Endothelial cell of umbilical vein (primary cell): ENCODE measurements at regions not wholly inside any gene's neighbourhood (a gene's known extent, or its start where the extent isn't known, plus 50 kb on each side); places are given as distances from the start of the nearest gene placed in this dataset.

Experiments used
- BruUV-seq: library from RNA; stranded (reverse); fragments of 400-500 nt; replicated peaks from 2 replicates; lab custom pipeline; 2021; lab: Mats Ljungman, UMichigan
- CTCF ChIA-PET: fragments of 300-600, 350-600 bp; sonication (Branson Sonifier 250); formaldehyde crosslinking; loops from one replicate; lab custom pipeline; 2021; ENCODE audit warnings: antibody characterized with exemption, inconsistent platforms; lab: Charles Lee
- POLR2A ChIA-PET: fragments of 300-600, 350-600 bp; sonication (Branson Sonifier 250); formaldehyde crosslinking; loops from one replicate; lab custom pipeline; 2021; ENCODE audit warnings: antibody characterized with exemption, inconsistent platforms; lab: Charles Lee
- DNase-seq: peaks from one replicate; pipeline ENCODE4 v3.0.0-alpha.2; 2011; ENCODE audit warnings: low read depth, low spot score
- FAIRE-seq: peaks from 2 replicates; lab custom pipeline; 2011; peaks lifted over from hg19 to GRCh38; lab: Jason Lieb, UNC
- H2AFZ ChIP-seq: 2 replicates; pipeline ENCODE4 v1.6.0; 2012; ENCODE audit warnings: low read depth, low read length, control low read depth, inconsistent platforms
- H3K27ac ChIP-seq: 2 replicates; pipeline ENCODE4 v1.5.1; 2011; ENCODE audit warnings: low read depth, mild to moderate bottlenecking, control low read depth, low read length, moderate library complexity; ENCODE audit not compliant: insufficient read depth
- H3K27me3 ChIP-seq, 2 experiments: 2 replicates each; pipeline versions ENCODE4 v1.6.0 to v1.6.1; 2011; ENCODE audit warnings: low read length in 2 of 2, mixed read lengths in 1 of 2; ENCODE audit not compliant: control insufficient read depth in 2 of 2, insufficient read depth in 2 of 2
- H3K36me3 ChIP-seq, 2 experiments: 2 replicates in 1 of 2; 3 replicates in 1 of 2; pipeline ENCODE4 v1.5.1; 2011; ENCODE audit warnings: low read length in 2 of 2, mild to moderate bottlenecking in 1 of 2, moderate library complexity in 1 of 2; ENCODE audit not compliant: control insufficient read depth in 2 of 2, insufficient read depth in 2 of 2; ENCODE audit errors: extremely low read depth in 1 of 2
- H3K4me1 ChIP-seq: 3 replicates; pipeline ENCODE4 v1.5.1; 2011; ENCODE audit warnings: mild to moderate bottlenecking, low read length; ENCODE audit not compliant: control insufficient read depth, insufficient read depth; ENCODE audit errors: extremely low read depth
- H3K4me2 ChIP-seq: 2 replicates; pipeline ENCODE4 v1.6.1; 2011; ENCODE audit warnings: low read length, control low read depth, mixed read lengths; ENCODE audit not compliant: insufficient read depth
- H3K4me3 ChIP-seq, 3 experiments: fragments of 200-600 bp in 1 of 3; sonication (generic), shearing (Covaris generic) in 1 of 3; replicated peaks in 1 of 3; 2 replicates each; pipeline ENCODE4 v1.5.1; 2011 to 2016; ENCODE audit warnings: control low read depth in 3 of 3, low read length in 3 of 3, mild to moderate bottlenecking in 2 of 3, inconsistent platforms in 1 of 3, low read depth in 1 of 3, moderate library complexity in 1 of 3; ENCODE audit not compliant: insufficient read depth in 1 of 3
- H3K79me2 ChIP-seq: 2 replicates; pipeline ENCODE4 v1.6.0; 2012; ENCODE audit warnings: low read length, inconsistent platforms; ENCODE audit not compliant: control insufficient read depth, insufficient read depth
- H3K9ac ChIP-seq: replicated peaks from 2 replicates; pipeline ENCODE3; 2011; ENCODE audit warnings: low read length, control low read depth; ENCODE audit not compliant: insufficient read depth; ENCODE audit errors: extremely low read depth
- H3K9me1 ChIP-seq: replicated peaks from 3 replicates; pipeline ENCODE4 v1.6.0; 2011; ENCODE audit warnings: mild to moderate bottlenecking, low read length; ENCODE audit not compliant: control insufficient read depth, insufficient read depth; ENCODE audit errors: extremely low read depth
- H3K9me3 ChIP-seq: replicated peaks from 2 replicates; pipeline ENCODE4 v1.5.1; 2012; ENCODE audit warnings: low read length, inconsistent platforms; ENCODE audit not compliant: control insufficient read depth, insufficient read depth
- H4K20me1 ChIP-seq: replicated peaks from 2 replicates; pipeline ENCODE3; 2011; ENCODE audit warnings: mild to moderate bottlenecking, low read length; ENCODE audit not compliant: control insufficient read depth, insufficient read depth; ENCODE audit errors: extremely low read depth
- EZH2 ChIP-seq: IDR thresholded peaks from 2 replicates; pipeline ENCODE4 v1.6.1; 2012; ENCODE audit warnings: borderline replicate concordance, low read depth, mild to moderate bottlenecking, moderate library complexity, low read length, inconsistent platforms; ENCODE audit not compliant: severe bottlenecking
- FOS ChIP-seq: IDR thresholded peaks from 2 replicates; pipeline ENCODE4 v1.6.1; 2011; ENCODE audit warnings: mild to moderate bottlenecking, low read length, moderate library complexity, borderline replicate concordance; ENCODE audit not compliant: insufficient read depth
- GATA2 ChIP-seq: IDR thresholded peaks from 2 replicates; pipeline ENCODE4 v1.7.0; 2011; ENCODE audit warnings: low read depth, mild to moderate bottlenecking, moderate library complexity, mixed read lengths, low read length; ENCODE audit not compliant: insufficient read length, insufficient read depth
- JUN ChIP-seq: IDR thresholded peaks from 2 replicates; pipeline ENCODE4 v1.6.1; 2011; ENCODE audit warnings: borderline replicate concordance, low read depth; ENCODE audit not compliant: insufficient read length, insufficient read depth
- MYC ChIP-seq: IDR thresholded peaks from one replicate; pipeline ENCODE4 v1.6.1; 2011; ENCODE audit warnings: mild to moderate bottlenecking, low read depth, low read length
- POLR2A ChIP-seq: IDR thresholded peaks from 2 replicates; pipeline ENCODE4 v1.6.1; 2012; ENCODE audit warnings: low read depth, mild to moderate bottlenecking, control low read depth, low read length
- POLR2AphosphoS5 ChIP-seq: IDR thresholded peaks from 2 replicates; pipeline ENCODE4 v1.6.1; 2012; ENCODE audit warnings: low read depth, mild to moderate bottlenecking, control low read depth, low read length, moderate library complexity; ENCODE audit not compliant: insufficient read depth
- dilution Hi-C: fragments of 300-500 bp; cut with MboI; formaldehyde crosslinking; loops from one replicate; pipeline ENCODE4 v1.15.0; 2019; ENCODE audit warnings: low sequenced_read_pairs; ENCODE audit not compliant: extremely low pct_ligation_motif_present
- intact Hi-C: fragments of 100-400 bp; cut with micrococcal nuclease; formaldehyde crosslinking; loops from one replicate; pipeline ENCODE4 v1.10.0; 2022
- TF ChIP-seq, protein P1 (sequence below): IDR thresholded peaks from 2 replicates; pipeline ENCODE4 v1.6.1; 2011; ENCODE audit not compliant: insufficient read depth, insufficient read length
- TF ChIP-seq, protein P2 (sequence below), 2 donors: IDR thresholded peaks; 1 replicate in 1 of 2; 2 replicates in 1 of 2; pipeline ENCODE4 v1.5.1; 2011; ENCODE audit warnings: low read length in 2 of 2, mild to moderate bottlenecking in 2 of 2, moderate library complexity in 2 of 2, control low read depth in 1 of 2, inconsistent platforms in 1 of 2, low read depth in 1 of 2; ENCODE audit not compliant: insufficient read depth in 1 of 2; ENCODE audit errors: extremely low read depth in 1 of 2

GRCh38 chr5:135643881-135644766 lies 65.3 kb upstream of the CXCL14 start:
- Histone ChIP-seq H3K4me3 (no peak overlapping the region), H3K27me3 (peaks cover 0 to 6% of the 10 kb centered on the region in 2 experiments), H3K79me2 (no peaks in the 10 kb centered on the region), H3K36me3 (no peaks in the 10 kb centered on the region), H3K27ac (no peak overlapping the region), H3K4me2 (no peak overlapping the region), H3K9me1 (no peaks in the 10 kb centered on the region), H3K9me3 (no peaks in the 10 kb centered on the region), H2AFZ (no peak overlapping the region), H3K4me1 (no peaks in the 10 kb centered on the region), H3K9ac (no peak overlapping the region), H4K20me1 (no peaks in the 10 kb centered on the region)
- POLR2A ChIA-PET: no interaction called here
- BruUV-seq: no TSS peak
- DNase-seq: no peak
- CTCF ChIA-PET: no interaction called here
- no peak for FAIRE-seq
- intact Hi-C loops (no loop called here), dilution Hi-C loops (no loop called here)
- TF ChIP-seq GATA2 (no peak), MYC (no peak), POLR2A (no peak), EZH2 (no peak), JUN (no peak), POLR2AphosphoS5 (no peak), FOS (no peak)
- TF ChIP-seq, protein P1, sequence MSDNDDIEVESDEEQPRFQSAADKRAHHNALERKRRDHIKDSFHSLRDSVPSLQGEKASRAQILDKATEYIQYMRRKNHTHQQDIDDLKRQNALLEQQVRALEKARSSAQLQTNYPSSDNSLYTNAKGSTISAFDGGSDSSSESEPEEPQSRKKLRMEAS: no peak
- TF ChIP-seq, protein P2, sequence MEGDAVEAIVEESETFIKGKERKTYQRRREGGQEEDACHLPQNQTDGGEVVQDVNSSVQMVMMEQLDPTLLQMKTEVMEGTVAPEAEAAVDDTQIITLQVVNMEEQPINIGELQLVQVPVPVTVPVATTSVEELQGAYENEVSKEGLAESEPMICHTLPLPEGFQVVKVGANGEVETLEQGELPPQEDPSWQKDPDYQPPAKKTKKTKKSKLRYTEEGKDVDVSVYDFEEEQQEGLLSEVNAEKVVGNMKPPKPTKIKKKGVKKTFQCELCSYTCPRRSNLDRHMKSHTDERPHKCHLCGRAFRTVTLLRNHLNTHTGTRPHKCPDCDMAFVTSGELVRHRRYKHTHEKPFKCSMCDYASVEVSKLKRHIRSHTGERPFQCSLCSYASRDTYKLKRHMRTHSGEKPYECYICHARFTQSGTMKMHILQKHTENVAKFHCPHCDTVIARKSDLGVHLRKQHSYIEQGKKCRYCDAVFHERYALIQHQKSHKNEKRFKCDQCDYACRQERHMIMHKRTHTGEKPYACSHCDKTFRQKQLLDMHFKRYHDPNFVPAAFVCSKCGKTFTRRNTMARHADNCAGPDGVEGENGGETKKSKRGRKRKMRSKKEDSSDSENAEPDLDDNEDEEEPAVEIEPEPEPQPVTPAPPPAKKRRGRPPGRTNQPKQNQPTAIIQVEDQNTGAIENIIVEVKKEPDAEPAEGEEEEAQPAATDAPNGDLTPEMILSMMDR (IDR thresholded peaks at IDR 0.05; ENCODE audit: extremely low read depth in 1 of 2, insufficient read depth in 1 of 2, low read depth in 1 of 2, low read length in 2 of 2): no peak
